GM12878 (cell line): ENCODE measurements at regions not wholly inside any gene's neighbourhood (a gene's known extent, or its start where the extent isn't known, plus 50 kb on each side); places are given as distances from the start of the nearest gene placed in this dataset.

Experiments used
- ATAC-seq: fragments of 200-7000 bp; cut with Tn5 transposase; 3 replicates; pipeline ENCODE4 v1.9.1; 2020; ENCODE audit warnings: mild to moderate bottlenecking, moderate library complexity
- BruUV-seq: library from RNA; stranded (reverse); fragments of 400-500 nt; replicated peaks from 2 replicates; lab custom pipeline; 2021; lab: Mats Ljungman, UMichigan
- CTCF ChIA-PET: fragments of 300-600 bp; sonication (Branson Sonifier 250); formaldehyde crosslinking; extraction: SDS; loops from one replicate; lab custom pipeline; 2021; ENCODE audit warnings: inconsistent platforms; lab: Yijun Ruan, JAX
- POLR2A ChIA-PET: fragments of 350-600 bp; formaldehyde crosslinking; extraction: SDS; loops from one replicate; lab custom pipeline; 2021; ENCODE audit warnings: inconsistent platforms; lab: Charles Lee
- RAD21 ChIA-PET: fragments of 300-600 bp; sonication (Branson Sonifier 250); formaldehyde crosslinking; loops from one replicate; lab custom pipeline; 2023; ENCODE audit warnings: antibody characterized with exemption; ENCODE audit not compliant: unreplicated experiment; lab: Charles Lee
- SMC1A ChIA-PET: fragments of 300-600 bp; sonication (Branson Sonifier 250); formaldehyde crosslinking; loops from one replicate; lab custom pipeline; 2023; ENCODE audit not compliant: unreplicated experiment, uncharacterized antibody; lab: Charles Lee
- DNase-seq: peaks from one replicate; pipeline ENCODE4 v3.0.0-alpha.2; 2011; ENCODE audit warnings: low read depth, low spot score
- FAIRE-seq: peaks from 3 replicates; lab custom pipeline; 2011; peaks lifted over from hg19 to GRCh38; lab: Jason Lieb, UNC
- H2AFZ ChIP-seq: 2 replicates; pipeline ENCODE4 v1.6.0; 2011; ENCODE audit warnings: low read depth, low read length, control low read depth; ENCODE audit not compliant: control insufficient read depth
- H3K27ac ChIP-seq: 2 replicates; pipeline ENCODE4 v1.5.1; 2011; ENCODE audit warnings: control low read depth; ENCODE audit not compliant: control insufficient read depth, insufficient read depth
- H3K27me3 ChIP-seq, 2 experiments: replicated peaks in 1 of 2; 2 replicates each; pipeline versions ENCODE4 v1.6.0 to v1.6.1; 2011; ENCODE audit warnings: low read length in 1 of 2; ENCODE audit not compliant: control insufficient read depth in 2 of 2, insufficient read depth in 2 of 2
- H3K36me3 ChIP-seq, 2 experiments: 2 replicates each; pipeline ENCODE4 v1.5.1; 2011; ENCODE audit warnings: low read length in 1 of 2; ENCODE audit not compliant: control insufficient read depth in 2 of 2, insufficient read depth in 2 of 2
- H3K4me1 ChIP-seq: 2 replicates; pipeline ENCODE4 v1.6.1; 2011; ENCODE audit warnings: mild to moderate bottlenecking, low read length, moderate library complexity, mixed read lengths; ENCODE audit not compliant: control insufficient read depth, insufficient read depth
- H3K4me2 ChIP-seq: 2 replicates; pipeline ENCODE4 v1.6.0; 2011; ENCODE audit warnings: control low read depth; ENCODE audit not compliant: control insufficient read depth, insufficient read depth
- H3K4me3 ChIP-seq: fragments of 200-600 bp; sonication (generic); 2 replicates; pipeline ENCODE4 v1.5.1; 2016
- H3K79me2 ChIP-seq: 2 replicates; pipeline ENCODE4 v1.6.0; 2011; ENCODE audit warnings: low read length; ENCODE audit not compliant: control insufficient read depth, insufficient read depth
- H3K9ac ChIP-seq: 2 replicates; pipeline ENCODE4 v1.8.0; 2011; ENCODE audit warnings: low read length, control low read depth, mixed read lengths; ENCODE audit not compliant: control insufficient read depth, insufficient read depth
- H3K9me3 ChIP-seq: replicated peaks from 3 replicates; pipeline ENCODE4 v1.5.1; 2011; ENCODE audit warnings: mild to moderate bottlenecking, low read length; ENCODE audit not compliant: control insufficient read depth, insufficient read depth
- H4K20me1 ChIP-seq: 2 replicates; pipeline ENCODE4 v1.6.0; 2011; ENCODE audit not compliant: control insufficient read depth, insufficient read depth
- HDGF ChIP-seq: fragments of 450-650 bp; IDR thresholded peaks from 2 replicates; pipeline ENCODE4 v1.6.1; 2016; ENCODE audit warnings: antibody characterized with exemption
- MXI1 ChIP-seq: fragments of 150-350 bp; IDR thresholded peaks from 2 replicates; pipeline ENCODE4 v1.6.1; 2011; ENCODE audit warnings: low read depth, mild to moderate bottlenecking, inconsistent platforms, low read length, improper control_type of control experiment
- NFXL1 ChIP-seq: fragments of 450-650 bp; IDR thresholded peaks from 2 replicates; pipeline ENCODE4 v1.6.1; 2017; ENCODE audit warnings: antibody characterized with exemption, mild to moderate bottlenecking, borderline replicate concordance
- NFYB ChIP-seq: IDR thresholded peaks from 2 replicates; pipeline ENCODE4 v1.6.1; 2011; ENCODE audit warnings: low read depth, mild to moderate bottlenecking, low read length, improper control_type of control experiment, moderate library complexity; ENCODE audit not compliant: insufficient read depth
- NR2C1 ChIP-seq: fragments of 450-650 bp; IDR thresholded peaks from 2 replicates; pipeline ENCODE4 v1.6.1; 2017; ENCODE audit warnings: antibody characterized with exemption, mild to moderate bottlenecking, moderate library complexity
- USF1 ChIP-seq: IDR thresholded peaks from 2 replicates; pipeline ENCODE4 v1.6.1; 2011; ENCODE audit warnings: borderline replicate concordance, low read depth, mild to moderate bottlenecking, moderate library complexity, mixed read lengths, low read length; ENCODE audit not compliant: insufficient read depth; ENCODE audit errors: extremely low read length
- WGBS: methylation state at CpG from one replicate; pipeline ENCODE4 v1.1.6; 2016; ENCODE audit warnings: low lambda C conversion rate; ENCODE audit not compliant: insufficient replicate concordance, insufficient coverage; ENCODE audit errors: missing lambda C conversion rate; 5-methylcytosine and 5-hydroxymethylcytosine counted together
- in situ Hi-C: fragments of 300-500 bp; cut with MboI; formaldehyde crosslinking; loops from 9 replicates; pipeline ENCODE4 v1.14.3; 2018; ENCODE audit warnings: mixed read lengths
- intact Hi-C: fragments of 100-400 bp; cut with micrococcal nuclease; formaldehyde crosslinking; loops from one replicate; pipeline ENCODE4 v1.14.2; 2022; ENCODE audit not compliant: unreplicated experiment

GRCh38 chr12:131351319-131352028 is 359.4 kb upstream of the SFSWAP start:
- no peaks in the 10 kb centered on the region for H3K4me1 ChIP-seq
- peak; percentile 12 for DNase-seq
- no peaks in the 10 kb centered on the region; the same call in 2 of the 3 replicates for H3K9me3 ChIP-seq
- CTCF ChIA-PET = no interaction called here
- H3K27ac ChIP-seq = no peak overlapping the region
- H3K36me3 ChIP-seq = no peaks in the 10 kb centered on the region
- intact Hi-C loops = no loop called here
- H3K4me3 ChIP-seq = no peak overlapping the region
- TF ChIP-seq USF1 = peak; percentile 59
- TF ChIP-seq NR2C1 = no peak
- no peak for TF ChIP-seq MXI1
- TF ChIP-seq NFYB = peak; percentile 82
- TF ChIP-seq, all 136 proteins: peak for 2
- 34% methylated on average over 5 of the region's 5 CpGs for WGBS
- H2AFZ ChIP-seq = no peak overlapping the region
- no peaks in the 10 kb centered on the region for H4K20me1 ChIP-seq
- in situ Hi-C loops = no loop called here
- ChIA-PET POLR2A (no interaction called here), RAD21 (no interaction called here), SMC1A (no interaction called here)
- no peaks in the 10 kb centered on the region for H3K79me2 ChIP-seq
- H3K27me3 ChIP-seq = no peaks in the 10 kb centered on the region
- no peak for FAIRE-seq
- ATAC-seq = peak; percentile 31; the same call in 1 of the 3 replicates
- no TSS peak for BruUV-seq
- no peak overlapping the region for H3K4me2 ChIP-seq
- no peak overlapping the region for H3K9ac ChIP-seq

- Histone ChIP-seq H3K4me3 (no peak overlapping the region), H3K36me3 (no peaks in the 10 kb centered on the region), H3K9me3 (no peaks in the 10 kb centered on the region; the same call in 2 of the 3 replicates), H3K9ac (no peak overlapping the region), H3K79me2 (no peaks in the 10 kb centered on the region), H4K20me1 (no peaks in the 10 kb centered on the region), H3K4me1 (no peaks in the 10 kb centered on the region), H2AFZ (no peak overlapping the region), H3K27ac (no peak overlapping the region), H3K4me2 (no peak overlapping the region), H3K27me3 (no peaks in the 10 kb centered on the region)
- no peak for TF ChIP-seq HDGF
- no peak for TF ChIP-seq NFXL1
- in situ Hi-C loops = no loop called here
- ChIA-PET RAD21 (no interaction called here), POLR2A (no interaction called here), CTCF (no interaction called here), SMC1A (no interaction called here)
- no peak for ATAC-seq
- BruUV-seq = no TSS peak
- WGBS = 56% methylated on average over 21 of the region's 21 CpGs
- intact Hi-C loops = no loop called here
- no peak for FAIRE-seq
- DNase-seq = no peak
These were observed 358.5 kb upstream of the SFSWAP start for GRCh38 chr12:131352296-131352900.
